ENCODE measurements at regions not wholly inside any gene's neighbourhood (a gene's known extent, or its start where the extent isn't known, plus 50 kb on each side); places are given as distances from the start of the nearest gene placed in this dataset.
"Not testable (repeated sequence)": the region's sequence is repeated elsewhere in the genome, so short reads cannot be mapped to it uniquely, and the experiment has no call there.

- DNase-seq, result no peak
Measured at GRCh38 chr18:62442391-62442790, 80.4 kb upstream of the ZCCHC2 start.

- no peak for DNase-seq
Measured at GRCh38 chr18:62445386-62445917, 77.4 kb upstream of the ZCCHC2 start.

GRCh38 chr18:62446511-62446910, 76.3 kb upstream of the ZCCHC2 start:
- DNase-seq, result no peak

GRCh38 chr18:62447652-62448051, 75.2 kb upstream of the ZCCHC2 start:
- DNase-seq, result no peak

GRCh38 chr18:62448426-62448825, 74.4 kb upstream of the ZCCHC2 start:
- DNase-seq, result no peak

GRCh38 chr18:62449490-62450104, 73.2 kb upstream of the ZCCHC2 start:
- no peak for DNase-seq

GRCh38 chr18:62450175-62450545, 72.7 kb upstream of the ZCCHC2 start:
- DNase-seq, result no peak

GRCh38 chr18:62450546-62451410, 72.0 kb upstream of the ZCCHC2 start:
- DNase-seq, result peak; percentile 77

GRCh38 chr18:62452280-62452831, 70.5 kb upstream of the ZCCHC2 start:
- no peak for DNase-seq

GRCh38 chr18:62453864-62454263, 69.0 kb upstream of the ZCCHC2 start:
- no peak for DNase-seq

GRCh38 chr18:62454527-62454926, 68.3 kb upstream of the ZCCHC2 start:
- no peak for DNase-seq

- no peak for DNase-seq
Measured at GRCh38 chr18:62455222-62455621, 67.6 kb upstream of the ZCCHC2 start.

GRCh38 chr18:62457877-62458276, 64.9 kb upstream of the ZCCHC2 start:
- no peak for DNase-seq

- no peak for DNase-seq
Measured at GRCh38 chr18:62458346-62458745, 64.5 kb upstream of the ZCCHC2 start.

GRCh38 chr18:62458868-62459716, 63.7 kb upstream of the ZCCHC2 start:
- no peak for DNase-seq

GRCh38 chr18:62460851-62461300, 61.9 kb upstream of the ZCCHC2 start:
- DNase-seq, result no peak

- no peak for DNase-seq
Measured at GRCh38 chr18:62461591-62461990, 61.2 kb upstream of the ZCCHC2 start.

- DNase-seq, result no peak
Measured at GRCh38 chr18:62464266-62464665, 58.6 kb upstream of the ZCCHC2 start.

GRCh38 chr18:62469131-62469530, 53.7 kb upstream of the ZCCHC2 start:
- DNase-seq, result not testable (repeated sequence)
